Hepatocyte (in vitro differentiated cells): ENCODE measurements at regions not wholly inside any gene's neighbourhood (a gene's known extent, or its start where the extent isn't known, plus 50 kb on each side); places are given as distances from the start of the nearest gene placed in this dataset.

Experiments
- DNase-seq: peaks from one replicate; pipeline ENCODE4 v3.0.0-alpha.2; 2016; ENCODE audit warnings: low spot score
- H2AFZ ChIP-seq: fragments of 200-600 bp; sonication (generic); 2 replicates; pipeline ENCODE4 v1.6.0; 2016; ENCODE audit warnings: antibody characterized with exemption, mild to moderate bottlenecking
- H3K27ac ChIP-seq: fragments of 200-600 bp; sonication (generic); 2 replicates; pipeline ENCODE4 v1.5.1; 2016; ENCODE audit warnings: mild to moderate bottlenecking
- H3K27me3 ChIP-seq: fragments of 200-600 bp; sonication (generic); 2 replicates; pipeline ENCODE4 v1.6.1; 2016
- H3K36me3 ChIP-seq: fragments of 200-600 bp; sonication (generic); replicated peaks from 2 replicates; pipeline ENCODE4 v1.5.1; 2016; ENCODE audit warnings: low read depth; ENCODE audit not compliant: insufficient read depth
- H3K4me1 ChIP-seq: fragments of 200-600 bp; sonication (generic); 2 replicates; pipeline ENCODE4 v1.5.1; 2016; ENCODE audit warnings: mild to moderate bottlenecking, moderate library complexity; ENCODE audit not compliant: insufficient read depth
- H3K4me2 ChIP-seq: fragments of 200-600 bp; sonication (generic); 2 replicates; pipeline ENCODE4 v1.6.0; 2016
- H3K4me3 ChIP-seq: fragments of 200-600 bp; sonication (generic); 2 replicates; pipeline ENCODE4 v1.5.1; 2016; ENCODE audit warnings: mild to moderate bottlenecking
- H3K79me2 ChIP-seq: fragments of 200-600 bp; sonication (generic); 2 replicates; pipeline ENCODE4 v1.6.0; 2017; ENCODE audit warnings: mild to moderate bottlenecking
- H3K9me2 ChIP-seq: fragments of 200-600 bp; sonication (generic); replicated peaks from 2 replicates; pipeline ENCODE4 v1.6.0; 2017; ENCODE audit warnings: mild to moderate bottlenecking; ENCODE audit not compliant: insufficient read depth
- H3K9me3 ChIP-seq: fragments of 200-600 bp; sonication (generic); 2 replicates; pipeline ENCODE4 v1.5.1; 2016; ENCODE audit warnings: low read depth, mild to moderate bottlenecking
- H4K20me1 ChIP-seq: fragments of 200-600 bp; sonication (generic); 2 replicates; pipeline ENCODE4 v1.6.0; 2016; ENCODE audit warnings: mild to moderate bottlenecking; ENCODE audit not compliant: insufficient read depth, poor library complexity, severe bottlenecking
- CTCF ChIP-seq: fragments of 200-600 bp; sonication (generic); IDR thresholded peaks from 2 replicates; pipeline ENCODE4 v1.5.1; 2016; ENCODE audit warnings: antibody characterized with exemption, mild to moderate bottlenecking; ENCODE audit not compliant: poor library complexity
- EZH2 ChIP-seq: fragments of 200-600 bp; sonication (generic); IDR thresholded peaks from 2 replicates; pipeline ENCODE4 v1.6.1; 2016; ENCODE audit warnings: antibody characterized with exemption, mild to moderate bottlenecking, borderline replicate concordance
- EZH2phosphoT487 ChIP-seq: fragments of 200-600 bp; sonication (generic); IDR thresholded peaks from one replicate; pipeline ENCODE4 v1.6.1; 2018; ENCODE audit warnings: antibody characterized with exemption, mild to moderate bottlenecking, low read depth, moderate library complexity; ENCODE audit not compliant: unreplicated experiment, severe bottlenecking
- WGBS: methylation state at CpG from one replicate; pipeline ENCODE4 v1.1.6; 2016; ENCODE audit warnings: low lambda C conversion rate; ENCODE audit errors: missing lambda C conversion rate; 5-methylcytosine and 5-hydroxymethylcytosine counted together

GRCh38 chr4:167435786-167436185 is 201.5 kb upstream of the SPOCK3 start:
- no peak for DNase-seq
- 87% methylated on average over 3 of the region's 3 CpGs for WGBS
- H3K9me3 ChIP-seq: no peaks in the 10 kb centered on the region
- no peak overlapping the region for H3K4me2 ChIP-seq
- no peaks in the 10 kb centered on the region for H3K36me3 ChIP-seq
- H2AFZ ChIP-seq: no peak overlapping the region
- H3K9me2 ChIP-seq: no peaks in the 10 kb centered on the region
- H3K4me3 ChIP-seq: no peak overlapping the region
- no peaks in the 10 kb centered on the region for H3K27me3 ChIP-seq
- no peaks in the 10 kb centered on the region for H4K20me1 ChIP-seq
- H3K4me1 ChIP-seq: no peaks in the 10 kb centered on the region
- no peak for TF ChIP-seq EZH2
- H3K79me2 ChIP-seq: no peaks in the 10 kb centered on the region
- no peak overlapping the region for H3K27ac ChIP-seq

GRCh38 chr4:167443841-167444240 is 209.5 kb upstream of the SPOCK3 start:
- no peaks in the 10 kb centered on the region for H3K9me3 ChIP-seq
- H4K20me1 ChIP-seq: no peaks in the 10 kb centered on the region
- no peaks in the 10 kb centered on the region for H3K36me3 ChIP-seq
- no peak for DNase-seq
- H3K9me2 ChIP-seq: no peaks in the 10 kb centered on the region
- no peaks in the 10 kb centered on the region for H3K79me2 ChIP-seq
- H3K27ac ChIP-seq: no peak overlapping the region
- H3K4me1 ChIP-seq: no peaks in the 10 kb centered on the region
- no peak for TF ChIP-seq EZH2phosphoT487
- no peak for TF ChIP-seq EZH2
- no peak for TF ChIP-seq CTCF
- 93% methylated on average over 2 of the region's 2 CpGs for WGBS
- H3K4me3 ChIP-seq: no peak overlapping the region
- H2AFZ ChIP-seq: no peak overlapping the region
- no peak overlapping the region for H3K4me2 ChIP-seq
- no peaks in the 10 kb centered on the region for H3K27me3 ChIP-seq

GRCh38 chr4:167452922-167453430 is 218.7 kb upstream of the SPOCK3 start:
- Histone ChIP-seq H3K27me3 (no peaks in the 10 kb centered on the region), H4K20me1 (no peaks in the 10 kb centered on the region), H3K36me3 (no peaks in the 10 kb centered on the region), H3K9me2 (no peaks in the 10 kb centered on the region), H2AFZ (no peak overlapping the region), H3K79me2 (no peaks in the 10 kb centered on the region), H3K4me1 (no peaks in the 10 kb centered on the region), H3K4me3 (no peak overlapping the region), H3K9me3 (no peaks in the 10 kb centered on the region), H3K4me2 (no peak overlapping the region), H3K27ac (no peak overlapping the region)
- DNase-seq: no peak
- TF ChIP-seq CTCF (no peak), EZH2phosphoT487 (no peak), EZH2 (no peak)
- 57% methylated on average over 3 of the region's 3 CpGs for WGBS

GRCh38 chr4:167456619-167457018 is 222.3 kb upstream of the SPOCK3 start:
- Histone ChIP-seq H3K9me2 (no peaks in the 10 kb centered on the region), H3K9me3 (no peaks in the 10 kb centered on the region), H3K27ac (no peak overlapping the region), H3K4me1 (no peaks in the 10 kb centered on the region), H3K27me3 (no peaks in the 10 kb centered on the region), H3K4me2 (no peak overlapping the region), H3K36me3 (no peaks in the 10 kb centered on the region), H3K4me3 (no peak overlapping the region), H4K20me1 (no peaks in the 10 kb centered on the region), H3K79me2 (no peaks in the 10 kb centered on the region), H2AFZ (no peak overlapping the region)
- WGBS: 84% methylated on average over 9 of the region's 9 CpGs
- DNase-seq: no peak
- TF ChIP-seq CTCF (no peak), EZH2phosphoT487 (no peak), EZH2 (no peak)
